IPS-18a (cell line): ENCODE measurements at regions not wholly inside any gene's neighbourhood (a gene's known extent, or its start where the extent isn't known, plus 50 kb on each side); places are given as distances from the start of the nearest gene placed in this dataset.

Experiments used
- H3K27ac ChIP-seq: one replicate; pipeline ENCODE4 v1.5.1; 2013; ENCODE audit warnings: low read length
- H3K27me3 ChIP-seq: one replicate; pipeline ENCODE4 v1.6.1; 2013; ENCODE audit warnings: mild to moderate bottlenecking, low read length; ENCODE audit not compliant: control insufficient read depth, insufficient read depth
- H3K36me3 ChIP-seq: one replicate; pipeline ENCODE4 v1.6.1; 2013; ENCODE audit warnings: low read depth, low read length; ENCODE audit not compliant: control insufficient read depth
- H3K4me1 ChIP-seq: one replicate; pipeline ENCODE4 v1.6.1; 2013; ENCODE audit warnings: low read depth, low read length; ENCODE audit not compliant: control insufficient read depth
- H3K4me3 ChIP-seq: one replicate; pipeline ENCODE4 v1.5.1; 2013; ENCODE audit warnings: low read length
- H3K9ac ChIP-seq: one replicate; pipeline ENCODE4 v1.6.1; 2013; ENCODE audit warnings: mild to moderate bottlenecking, low read length, moderate library complexity
- H3K9me3 ChIP-seq: one replicate; pipeline ENCODE4 v1.6.1; 2013; ENCODE audit warnings: low read depth, low read length; ENCODE audit not compliant: control insufficient read depth

- Histone ChIP-seq H3K4me3 (no peak overlapping the region), H3K27ac (no peak overlapping the region), H3K27me3 (no peaks in the 10 kb centered on the region), H3K9ac (no peak overlapping the region), H3K36me3 (no peaks in the 10 kb centered on the region), H3K9me3 (no peaks in the 10 kb centered on the region), H3K4me1 (no peaks in the 10 kb centered on the region)
These were observed 364.5 kb downstream of the CTTN start for GRCh38 chr11:70762810-70763209.

- Histone ChIP-seq H3K9me3 (no peaks in the 10 kb centered on the region), H3K36me3 (no peaks in the 10 kb centered on the region), H3K4me1 (no peaks in the 10 kb centered on the region), H3K27me3 (no peaks in the 10 kb centered on the region), H3K27ac (no peak overlapping the region), H3K9ac (no peak overlapping the region), H3K4me3 (no peak overlapping the region)
These were observed 365.3 kb downstream of the CTTN start for GRCh38 chr11:70763606-70764005.

- H3K4me3 ChIP-seq = no peak overlapping the region
- no peaks in the 10 kb centered on the region for H3K9me3 ChIP-seq
- H3K27me3 ChIP-seq = no peaks in the 10 kb centered on the region
- H3K4me1 ChIP-seq = no peaks in the 10 kb centered on the region
- no peak overlapping the region for H3K9ac ChIP-seq
- no peak overlapping the region for H3K27ac ChIP-seq
- no peaks in the 10 kb centered on the region for H3K36me3 ChIP-seq
These were observed 366.1 kb downstream of the CTTN start for GRCh38 chr11:70764356-70764905.

- Histone ChIP-seq H3K9ac (no peak overlapping the region), H3K27ac (no peak overlapping the region), H3K27me3 (no peaks in the 10 kb centered on the region), H3K36me3 (no peaks in the 10 kb centered on the region), H3K4me3 (no peak overlapping the region), H3K9me3 (no peaks in the 10 kb centered on the region), H3K4me1 (no peaks in the 10 kb centered on the region)
These were observed 368.6 kb downstream of the CTTN start for GRCh38 chr11:70766901-70767300.

- no peaks in the 10 kb centered on the region for H3K9me3 ChIP-seq
- H3K9ac ChIP-seq = no peak overlapping the region
- no peaks in the 10 kb centered on the region for H3K36me3 ChIP-seq
- no peak overlapping the region for H3K27ac ChIP-seq
- no peaks in the 10 kb centered on the region for H3K27me3 ChIP-seq
- peaks cover 9% of the 10 kb centered on the region for H3K4me1 ChIP-seq
- H3K4me3 ChIP-seq = no peak overlapping the region
These were observed 370.2 kb downstream of the CTTN start for GRCh38 chr11:70768346-70769095.

- Histone ChIP-seq H3K9me3 (no peaks in the 10 kb centered on the region), H3K27ac (no peak overlapping the region), H3K4me3 (no peak overlapping the region), H3K4me1 (peaks cover 9% of the 10 kb centered on the region), H3K9ac (no peak overlapping the region), H3K27me3 (no peaks in the 10 kb centered on the region), H3K36me3 (no peaks in the 10 kb centered on the region)
These were observed 370.8 kb downstream of the CTTN start for GRCh38 chr11:70769106-70769505.

- Histone ChIP-seq H3K27ac (no peak overlapping the region), H3K4me1 (peaks cover 9% of the 10 kb centered on the region), H3K27me3 (no peaks in the 10 kb centered on the region), H3K4me3 (no peak overlapping the region), H3K9ac (no peak overlapping the region), H3K9me3 (no peaks in the 10 kb centered on the region), H3K36me3 (no peaks in the 10 kb centered on the region)
These were observed 371.2 kb downstream of the CTTN start for GRCh38 chr11:70769521-70769920.

- Histone ChIP-seq H3K4me3 (no peak overlapping the region), H3K27ac (no peak overlapping the region), H3K9me3 (no peaks in the 10 kb centered on the region), H3K9ac (no peak overlapping the region), H3K36me3 (no peaks in the 10 kb centered on the region), H3K27me3 (no peaks in the 10 kb centered on the region), H3K4me1 (peaks cover 9% of the 10 kb centered on the region)
These were observed 373.0 kb downstream of the CTTN start for GRCh38 chr11:70771099-70771885.

GRCh38 chr11:70772950-70773349, 374.6 kb downstream of the CTTN start:
- Histone ChIP-seq H3K36me3 (no peaks in the 10 kb centered on the region), H3K9me3 (no peaks in the 10 kb centered on the region), H3K4me3 (no peak overlapping the region), H3K4me1 (peaks cover 9% of the 10 kb centered on the region), H3K27ac (no peak overlapping the region), H3K9ac (no peak overlapping the region), H3K27me3 (no peaks in the 10 kb centered on the region)

- Histone ChIP-seq H3K4me1 (peaks cover 9% of the 10 kb centered on the region), H3K27me3 (no peaks in the 10 kb centered on the region), H3K9ac (no peak overlapping the region), H3K27ac (no peak overlapping the region), H3K9me3 (no peaks in the 10 kb centered on the region), H3K4me3 (no peak overlapping the region), H3K36me3 (no peaks in the 10 kb centered on the region)
These were observed 377.2 kb downstream of the CTTN start for GRCh38 chr11:70775386-70776075.

GRCh38 chr11:70776914-70777532, 378.7 kb downstream of the CTTN start:
- no peak overlapping the region for H3K27ac ChIP-seq
- H3K27me3 ChIP-seq = no peaks in the 10 kb centered on the region
- H3K36me3 ChIP-seq = no peaks in the 10 kb centered on the region
- no peak overlapping the region for H3K9ac ChIP-seq
- peaks cover 9% of the 10 kb centered on the region for H3K4me1 ChIP-seq
- H3K4me3 ChIP-seq = no peak overlapping the region
- no peaks in the 10 kb centered on the region for H3K9me3 ChIP-seq
